ENCODE measurements at regions not wholly inside any gene's neighbourhood (a gene's known extent, or its start where the extent isn't known, plus 50 kb on each side); places are given as distances from the start of the nearest gene placed in this dataset.

- DNase-seq (no peak), FAIRE-seq (no peak), ATAC-seq (no peak)
- H3K9me3 ChIP-seq: no peaks in the 10 kb centered on the region
- no peak overlapping the region for H3K27ac ChIP-seq
- intact Hi-C loops (cut with DNase I): no loop called here
- no peaks in the 10 kb centered on the region for H3K36me3 ChIP-seq
- peaks cover 0 to 4% (median 0%) of the 10 kb centered on the region in 3 donors for H3K4me1 ChIP-seq
- H3K4me3 ChIP-seq: no peak overlapping the region
- no peaks in the 10 kb centered on the region for H3K27me3 ChIP-seq
- TF ChIP-seq CTCF (IDR thresholded peaks at IDR 0.05): no peak
- WGBS, 2 donors: 70 to 79% methylated on average over 2 of the region's 2 CpGs
Measured at GRCh38 chr10:36366065-36366464, 724.0 kb upstream of the FZD8 start.

GRCh38 chr10:36362257-36362656 is 720.2 kb upstream of the FZD8 start:
- Histone ChIP-seq H3K9me3 (no peaks in the 10 kb centered on the region), H3K4me3 (no peak overlapping the region), H3K27me3 (no peaks in the 10 kb centered on the region), H3K27ac (no peak overlapping the region), H3K4me1 (peaks cover 0 to 4% (median 0%) of the 10 kb centered on the region in 3 donors), H3K36me3 (no peaks in the 10 kb centered on the region)
- FAIRE-seq (no peak), DNase-seq (no peak), ATAC-seq (no peak)
- WGBS, 2 donors: 30 to 31% methylated on average over 2 of the region's 2 CpGs
- intact Hi-C loops (cut with DNase I): no loop called here
- no peak for TF ChIP-seq CTCF (IDR thresholded peaks at IDR 0.05)

GRCh38 chr10:36358736-36359135 is 716.6 kb upstream of the FZD8 start:
- H3K27me3 ChIP-seq: no peaks in the 10 kb centered on the region
- no peaks in the 10 kb centered on the region for H3K9me3 ChIP-seq
- DNase-seq (no peak), FAIRE-seq (no peak), ATAC-seq (no peak)
- WGBS, 2 donors: 56 to 73% methylated on average over 3 of the region's 3 CpGs
- H3K27ac ChIP-seq: no peak overlapping the region
- no peak for TF ChIP-seq CTCF (IDR thresholded peaks at IDR 0.05)
- H3K36me3 ChIP-seq: no peaks in the 10 kb centered on the region
- H3K4me3 ChIP-seq: no peak overlapping the region
- intact Hi-C loops (cut with DNase I): no loop called here
- peaks cover 0 to 4% (median 0%) of the 10 kb centered on the region in 3 donors for H3K4me1 ChIP-seq

- Histone ChIP-seq H3K4me3 (no peak overlapping the region), H3K36me3 (no peaks in the 10 kb centered on the region), H3K27me3 (no peaks in the 10 kb centered on the region), H3K9me3 (no peaks in the 10 kb centered on the region), H3K4me1 (no peaks in the 10 kb centered on the region), H3K27ac (no peak overlapping the region)
- no peak for DNase-seq
- intact Hi-C loops (cut with DNase I): no loop called here
- no peak for FAIRE-seq
- TF ChIP-seq CTCF (IDR thresholded peaks at IDR 0.05): no peak
- no peak for ATAC-seq
- WGBS, 2 donors: 77 to 97% methylated on average over 2 of the region's 2 CpGs
Measured at GRCh38 chr10:36354633-36355032, 712.5 kb upstream of the FZD8 start.

GRCh38 chr10:36351159-36351558 is 709.1 kb upstream of the FZD8 start:
- H3K4me1 ChIP-seq: no peaks in the 10 kb centered on the region
- no peaks in the 10 kb centered on the region for H3K27me3 ChIP-seq
- no peak for ATAC-seq
- no peak for FAIRE-seq
- H3K27ac ChIP-seq: no peak overlapping the region
- intact Hi-C loops (cut with DNase I): no loop called here
- H3K4me3 ChIP-seq: no peak overlapping the region
- no peaks in the 10 kb centered on the region for H3K9me3 ChIP-seq
- no peak for DNase-seq
- TF ChIP-seq CTCF (IDR thresholded peaks at IDR 0.05): no peak
- H3K36me3 ChIP-seq: no peaks in the 10 kb centered on the region
- WGBS, 2 donors: 82 to 84% methylated on average over 2 of the region's 2 CpGs
